ENCODE measurements at regions not wholly inside any gene's neighbourhood (a gene's known extent, or its start where the extent isn't known, plus 50 kb on each side); places are given as distances from the start of the nearest gene placed in this dataset.
"Not testable (repeated sequence)": the region's sequence is repeated elsewhere in the genome, so short reads cannot be mapped to it uniquely, and the experiment has no call there.

DNA sequence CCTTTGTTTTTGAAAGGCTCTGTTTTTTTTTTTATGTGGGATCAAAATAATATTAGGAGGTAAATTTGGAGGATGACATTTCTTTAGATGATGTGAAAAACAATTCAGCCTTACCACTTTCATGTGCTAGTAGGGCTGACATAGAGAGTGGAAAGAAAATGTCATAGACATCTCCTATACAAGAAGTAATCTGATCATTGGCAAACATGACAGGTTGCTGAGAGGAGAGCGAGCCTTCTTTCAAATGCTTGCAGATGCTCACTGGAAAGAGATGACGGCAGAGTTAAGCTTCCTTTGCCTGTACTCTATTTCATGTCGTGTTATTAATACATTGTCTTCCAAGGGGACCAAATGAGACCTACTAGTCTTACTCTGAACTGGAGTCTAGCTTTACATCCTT lies 160.1 kb upstream of the DAP start:
- DNase-seq (ENCODE audit: low read depth), result no peak

DNA sequence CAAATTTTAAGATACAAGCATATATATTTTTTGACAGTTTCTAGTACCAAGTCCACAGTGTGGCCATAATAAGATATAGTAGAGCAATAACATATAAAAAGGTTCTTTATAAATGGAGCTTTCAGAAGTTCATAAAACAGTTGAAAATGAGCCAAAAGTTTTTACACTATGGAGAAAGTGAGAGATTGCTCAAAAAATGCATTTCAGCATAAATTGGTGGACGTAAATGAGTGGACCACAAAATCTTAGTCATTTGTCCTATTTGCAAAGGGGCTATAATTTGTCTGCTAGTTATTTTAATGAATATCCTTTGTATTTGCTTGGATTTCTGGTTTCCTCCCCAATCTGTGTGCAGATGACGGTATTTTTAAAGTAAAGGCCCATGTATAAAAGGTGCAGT lies 159.4 kb upstream of the DAP start:
- no peak for DNase-seq (ENCODE audit: low read depth)

- no peak for DNase-seq (ENCODE audit: low read depth)
These were observed 153.9 kb upstream of the DAP start for GRCh38 chr5:10914741-10915480.

DNA sequence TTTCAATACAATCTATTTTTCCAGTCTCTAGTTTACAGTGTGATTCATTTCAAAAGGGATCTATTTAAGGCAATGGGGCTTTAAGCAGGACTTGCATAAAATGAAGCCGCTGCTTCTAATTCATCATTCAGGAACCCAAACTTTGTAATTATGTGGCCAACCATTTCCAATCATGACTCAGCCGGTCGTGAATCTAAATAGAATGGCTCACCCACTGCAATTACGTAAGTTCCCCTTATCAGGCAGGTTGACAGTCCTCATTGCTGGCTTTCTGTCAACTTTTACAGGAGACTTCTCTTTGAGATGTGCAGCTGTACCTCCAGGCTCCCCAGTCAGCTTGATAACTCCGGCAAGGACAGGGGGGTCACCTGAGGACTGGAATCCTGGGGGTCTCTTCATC lies 152.8 kb upstream of the DAP start:
- peak; percentile 96 for DNase-seq (ENCODE audit: low read depth)

DNA sequence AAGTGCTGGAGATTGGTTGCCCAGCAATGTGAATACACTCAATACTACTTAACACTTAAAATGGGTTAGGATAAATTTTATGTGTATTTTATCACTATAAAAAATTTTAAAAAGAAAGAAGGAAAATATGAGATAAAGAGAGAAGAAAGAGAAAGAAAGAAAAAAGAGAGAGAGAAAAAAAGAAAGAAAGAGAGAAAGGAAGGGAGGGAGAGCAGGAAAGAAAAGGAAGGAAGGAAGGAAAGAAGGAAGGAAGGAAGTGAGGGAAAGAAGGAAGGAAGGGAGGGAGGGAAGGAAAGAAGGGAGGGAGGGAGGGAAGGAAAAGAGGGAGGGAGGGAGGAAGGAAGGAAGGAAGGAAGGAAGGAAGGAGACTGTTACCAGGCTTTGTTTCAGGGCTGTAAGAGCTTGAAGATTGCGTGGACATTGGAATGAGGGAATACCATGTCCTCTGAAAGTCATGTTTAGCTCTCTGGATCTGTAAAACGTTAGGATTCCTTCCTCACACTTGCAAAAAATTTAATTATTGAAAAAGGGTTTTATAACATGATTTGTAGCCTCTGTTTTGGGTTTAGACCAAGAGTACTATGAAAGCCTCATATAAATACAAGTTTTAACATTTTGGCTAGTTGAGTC lies 152.3 kb upstream of the DAP start:
- no peak for DNase-seq (ENCODE audit: low read depth)

DNA sequence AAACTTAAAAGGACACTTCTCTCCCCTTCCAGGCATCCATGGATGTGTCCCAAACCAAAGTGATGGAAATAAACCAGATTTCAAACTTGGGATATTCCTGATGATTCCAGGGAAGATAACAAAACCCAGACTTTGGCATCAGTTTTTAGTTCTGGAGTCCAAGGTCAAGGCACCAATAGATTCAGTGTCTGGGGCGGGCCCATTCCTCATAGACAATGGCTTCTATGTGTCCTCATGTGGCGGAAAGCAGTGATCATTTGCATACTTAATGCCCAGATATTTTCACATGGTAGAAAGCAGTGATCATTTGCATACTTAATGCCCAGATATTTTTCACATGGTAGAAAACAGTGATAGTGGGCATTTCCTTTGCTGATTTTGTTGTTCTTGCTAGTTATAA lies 151.4 kb upstream of the DAP start:
- no peak for DNase-seq (ENCODE audit: low read depth)

DNA sequence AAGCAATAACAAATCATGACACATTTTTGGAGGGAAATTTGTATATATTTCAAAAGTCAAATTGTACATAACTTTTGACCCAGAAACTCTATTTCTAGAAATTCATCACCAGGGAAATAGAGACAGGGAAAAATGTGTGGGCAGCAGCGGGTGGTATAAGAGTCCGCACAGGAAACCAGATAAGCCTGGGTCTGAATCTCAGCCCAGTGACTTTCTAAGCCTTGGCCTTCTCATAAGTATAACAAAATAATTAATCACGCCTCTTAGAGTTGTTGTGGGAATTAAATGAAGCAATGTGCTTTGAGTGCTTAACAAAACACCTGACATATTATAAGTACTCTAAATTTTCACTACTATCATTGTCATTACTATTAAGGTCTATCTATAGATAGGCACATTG lies 149.2 kb upstream of the DAP start:
- no peak for DNase-seq (ENCODE audit: low read depth)

DNA sequence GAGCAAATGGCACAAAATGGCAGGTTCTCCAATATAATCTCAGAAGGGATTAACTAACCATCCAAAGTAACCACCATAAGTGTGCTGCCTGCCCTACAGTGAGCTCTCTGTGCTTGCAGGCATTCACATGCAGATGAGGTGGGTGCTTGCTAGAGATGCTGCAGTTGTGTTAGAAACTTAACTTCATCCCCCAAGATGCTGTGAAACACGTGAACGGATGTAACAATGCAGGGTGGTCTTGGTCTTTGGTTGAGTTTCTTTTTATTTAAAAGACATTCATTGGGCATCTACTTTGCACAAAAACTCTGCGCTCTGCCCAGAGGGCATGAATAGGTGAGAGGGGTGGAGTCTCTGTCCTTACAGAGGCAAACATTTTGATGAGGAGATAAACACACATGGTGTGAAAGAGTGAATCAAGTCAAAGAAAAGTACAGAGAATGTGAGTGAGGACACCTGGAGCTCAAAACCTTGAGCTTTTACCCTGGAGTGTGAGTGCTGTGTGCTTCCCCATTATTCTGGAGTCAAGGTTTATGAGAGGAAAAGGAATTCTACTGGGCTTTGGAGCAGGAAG lies 143.9 kb upstream of the DAP start:
- no peak for DNase-seq (ENCODE audit: low read depth)

DNA sequence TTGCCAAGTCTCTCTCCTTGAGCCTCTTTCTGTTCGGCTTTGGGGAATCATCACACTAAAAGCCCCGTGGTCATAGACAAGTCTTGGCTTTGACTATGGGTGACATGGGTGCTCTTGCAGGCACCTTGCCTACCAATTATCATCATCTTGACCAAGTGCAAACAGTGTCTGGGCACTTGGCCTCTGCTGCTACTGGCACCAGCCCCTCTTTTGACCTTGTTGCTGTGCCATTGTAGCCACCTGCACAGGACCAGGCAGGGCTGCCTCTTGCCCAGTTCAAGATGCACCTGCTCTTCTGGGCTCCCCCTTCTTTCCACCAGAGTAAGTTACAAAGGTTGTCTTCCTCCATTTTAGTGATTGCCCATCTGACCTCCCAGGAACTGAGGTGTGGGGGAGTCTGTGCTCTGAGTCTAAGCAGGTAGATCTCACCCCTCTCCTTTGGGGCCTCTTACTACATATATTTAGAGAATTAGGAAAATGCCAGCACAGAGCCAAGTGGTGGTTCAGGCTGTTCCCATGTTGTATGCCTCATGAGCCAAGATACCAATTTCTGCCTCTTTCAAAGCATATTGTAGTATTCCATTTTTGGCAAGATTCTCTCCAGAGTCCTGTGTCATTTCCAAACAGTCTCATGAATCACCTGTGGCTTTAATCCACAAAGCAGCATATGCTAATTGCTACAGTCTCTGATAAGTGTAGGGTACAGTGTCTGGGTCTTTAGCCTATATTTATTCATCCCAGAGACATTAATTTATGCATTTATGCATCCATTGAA lies 142.9 kb upstream of the DAP start:
- DNase-seq (ENCODE audit: low read depth), result no peak

DNA sequence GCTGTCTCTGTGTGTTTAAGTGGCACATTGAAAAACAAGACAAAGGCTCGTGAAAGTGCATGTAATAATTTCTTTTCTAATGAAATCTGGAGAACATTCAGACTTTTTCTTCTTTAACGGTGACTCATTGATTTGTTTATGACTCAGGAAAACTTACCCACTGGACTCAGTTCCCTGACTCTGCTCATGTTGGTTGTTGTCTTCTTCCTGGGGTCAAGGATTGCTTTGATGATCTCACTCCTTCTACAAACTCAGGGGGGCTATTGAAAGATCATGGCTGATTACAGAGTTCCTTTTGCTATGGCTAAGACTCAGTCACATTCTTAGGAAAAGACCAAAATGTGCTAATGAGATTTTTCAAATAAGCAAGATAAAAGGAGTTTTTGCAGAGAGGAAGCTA lies 141.1 kb upstream of the DAP start:
- peak; percentile 75 for DNase-seq (ENCODE audit: low read depth)

GRCh38 chr5:10898514-10898913 lies 137.5 kb upstream of the DAP start:
- DNase-seq (ENCODE audit: low read depth), result no peak

- DNase-seq (ENCODE audit: low read depth), result peak; percentile 51
These were observed 135.0 kb upstream of the DAP start for GRCh38 chr5:10896016-10896415.

- no peak for DNase-seq (ENCODE audit: low read depth)
These were observed 133.5 kb upstream of the DAP start for GRCh38 chr5:10894445-10895054.

DNA sequence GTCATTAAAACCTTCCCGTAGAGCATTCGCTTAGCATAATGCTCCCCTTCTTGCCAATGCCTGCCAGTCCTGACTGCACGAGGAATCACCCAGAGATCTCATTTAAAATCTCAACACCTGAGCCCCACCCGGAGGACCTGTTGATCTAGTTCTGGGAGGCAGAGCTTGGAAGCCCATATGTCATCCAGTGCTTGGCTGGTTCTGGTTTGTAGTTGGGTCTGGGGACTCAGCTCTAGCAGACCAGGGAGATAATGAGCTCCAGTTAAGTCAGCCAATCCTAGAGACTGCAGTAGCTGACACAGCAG lies 131.8 kb upstream of the DAP start:
- DNase-seq (ENCODE audit: low read depth), result no peak

DNA sequence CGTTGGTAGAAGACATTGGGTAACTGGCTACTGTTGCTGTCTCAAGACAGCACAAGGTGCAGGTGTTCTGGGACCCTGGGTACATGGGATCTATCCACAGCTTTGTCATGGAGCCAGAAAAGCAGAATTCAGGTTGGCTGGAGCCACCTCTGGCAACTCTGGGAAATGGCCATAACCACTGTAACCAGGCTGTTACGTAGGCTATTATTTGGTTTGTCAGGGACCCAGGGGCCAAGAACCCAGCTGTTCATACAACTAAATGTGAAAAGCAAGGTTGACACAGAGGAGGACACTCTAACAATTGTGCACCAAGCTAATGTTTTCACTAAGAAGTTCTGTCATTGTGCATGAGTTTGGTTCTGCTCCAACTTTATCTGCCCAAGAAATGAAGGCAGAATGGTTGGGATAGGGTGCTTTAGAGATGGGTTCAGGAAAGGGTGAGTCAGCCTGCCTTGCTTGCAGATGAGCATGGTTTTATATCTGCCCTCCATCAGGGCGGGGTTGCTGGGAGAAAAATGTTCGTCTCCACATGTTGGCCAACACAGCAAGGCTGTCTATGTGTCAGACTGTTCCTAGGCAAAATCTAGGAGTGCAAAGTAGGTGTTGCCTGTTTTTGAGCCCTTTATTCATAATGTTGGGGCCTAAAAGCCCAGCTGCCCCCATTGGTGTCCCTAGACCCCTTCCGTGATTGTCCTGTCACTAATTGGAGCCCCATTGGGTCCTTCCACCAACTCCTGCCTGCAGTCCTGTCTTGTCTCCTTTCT lies 131.3 kb upstream of the DAP start:
- DNase-seq (ENCODE audit: low read depth), result peak; percentile 44

- DNase-seq (ENCODE audit: low read depth), result peak; percentile 61
These were observed 130.2 kb upstream of the DAP start for GRCh38 chr5:10891193-10891592.

- no peak for DNase-seq (ENCODE audit: low read depth)
These were observed 125.5 kb upstream of the DAP start for GRCh38 chr5:10886497-10886896.

GRCh38 chr5:10885026-10885425 lies 124.0 kb upstream of the DAP start:
- peak; percentile 96 for DNase-seq (ENCODE audit: low read depth)

DNA sequence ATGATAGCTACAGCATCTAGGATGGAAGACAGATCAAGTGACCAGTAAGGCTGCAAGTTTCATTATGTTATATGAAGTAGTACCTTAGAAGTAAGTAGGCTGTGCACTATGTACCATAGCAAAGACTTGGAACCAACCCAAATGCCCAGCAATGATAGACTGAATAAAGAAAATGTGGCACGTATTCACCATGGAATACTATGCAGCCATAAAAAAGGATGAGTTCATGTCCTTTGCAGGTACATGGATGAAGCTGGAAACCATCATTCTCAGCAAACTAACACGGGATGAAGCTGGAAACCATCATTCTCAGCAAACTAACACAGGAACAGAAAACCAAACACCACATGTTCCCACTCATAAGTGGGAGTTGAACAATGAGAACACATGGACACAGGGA lies 122.9 kb upstream of the DAP start:
- DNase-seq (ENCODE audit: low read depth), result not testable (repeated sequence)

DNA sequence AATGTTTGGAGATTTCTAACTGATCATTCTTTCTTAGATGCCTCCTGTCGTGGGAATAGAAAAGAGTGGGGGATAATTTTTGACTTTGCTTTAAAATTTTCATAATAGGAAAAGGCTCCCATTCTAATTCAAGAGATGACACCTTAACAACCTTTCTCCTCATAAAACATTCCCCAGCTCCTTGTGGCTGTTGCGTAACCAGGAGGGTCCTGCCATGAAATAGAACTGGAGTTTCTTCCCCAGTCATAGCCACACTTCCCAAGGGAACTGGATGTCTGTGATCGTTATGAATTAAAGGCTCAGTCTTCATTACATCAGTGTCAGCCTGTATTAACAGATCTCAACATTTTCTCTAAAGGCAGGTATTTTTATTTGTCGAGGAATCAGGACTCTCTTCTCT lies 119.9 kb upstream of the DAP start:
- no peak for DNase-seq (ENCODE audit: low read depth)

GRCh38 chr5:10876996-10877395 lies 116.0 kb upstream of the DAP start:
- DNase-seq (ENCODE audit: low read depth), result peak; percentile 81

Data from HT1080 (cell line).